ENCODE measurements at regions not wholly inside any gene's neighbourhood (a gene's known extent, or its start where the extent isn't known, plus 50 kb on each side); places are given as distances from the start of the nearest gene placed in this dataset.

DNA sequence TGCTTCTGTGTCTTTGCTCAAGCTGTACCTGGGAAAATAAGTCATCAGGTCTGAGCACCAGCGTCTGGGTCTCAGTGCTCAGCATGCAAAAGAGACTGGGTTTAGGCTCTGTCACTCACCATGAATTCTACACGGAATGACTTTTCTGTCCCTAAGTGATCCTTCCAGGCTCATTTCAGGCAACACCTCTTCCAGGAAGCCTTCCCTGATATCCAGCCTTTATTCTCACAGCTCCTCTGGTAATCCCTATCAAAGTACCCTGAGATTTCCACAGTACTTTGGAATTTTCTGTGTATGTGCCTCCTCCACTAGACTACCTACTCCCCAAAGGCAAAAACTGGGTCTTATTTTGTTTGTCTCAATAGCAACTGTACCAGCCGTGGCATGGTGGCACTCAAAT lies 92.7 kb upstream of the BOD1 start:
- DNase-seq, result no peak
- H3K27ac ChIP-seq, result no peak overlapping the region
- no peak for TF ChIP-seq POLR2A (IDR thresholded peaks at IDR 0.05)
- no peak for TF ChIP-seq EP300 (IDR thresholded peaks at IDR 0.05)
- TF ChIP-seq, protein P1, sequence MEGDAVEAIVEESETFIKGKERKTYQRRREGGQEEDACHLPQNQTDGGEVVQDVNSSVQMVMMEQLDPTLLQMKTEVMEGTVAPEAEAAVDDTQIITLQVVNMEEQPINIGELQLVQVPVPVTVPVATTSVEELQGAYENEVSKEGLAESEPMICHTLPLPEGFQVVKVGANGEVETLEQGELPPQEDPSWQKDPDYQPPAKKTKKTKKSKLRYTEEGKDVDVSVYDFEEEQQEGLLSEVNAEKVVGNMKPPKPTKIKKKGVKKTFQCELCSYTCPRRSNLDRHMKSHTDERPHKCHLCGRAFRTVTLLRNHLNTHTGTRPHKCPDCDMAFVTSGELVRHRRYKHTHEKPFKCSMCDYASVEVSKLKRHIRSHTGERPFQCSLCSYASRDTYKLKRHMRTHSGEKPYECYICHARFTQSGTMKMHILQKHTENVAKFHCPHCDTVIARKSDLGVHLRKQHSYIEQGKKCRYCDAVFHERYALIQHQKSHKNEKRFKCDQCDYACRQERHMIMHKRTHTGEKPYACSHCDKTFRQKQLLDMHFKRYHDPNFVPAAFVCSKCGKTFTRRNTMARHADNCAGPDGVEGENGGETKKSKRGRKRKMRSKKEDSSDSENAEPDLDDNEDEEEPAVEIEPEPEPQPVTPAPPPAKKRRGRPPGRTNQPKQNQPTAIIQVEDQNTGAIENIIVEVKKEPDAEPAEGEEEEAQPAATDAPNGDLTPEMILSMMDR (IDR thresholded peaks at IDR 0.05), result no peak
- no peak for TF ChIP-seq POLR2AphosphoS5 (IDR thresholded peaks at IDR 0.05)
- H3K4me3 ChIP-seq, result no peak overlapping the region
- H3K9me3 ChIP-seq, result no peaks in the 10 kb centered on the region
- WGBS, 2 donors, result 89 to 92% methylated on average over 3 of the region's 3 CpGs
- peaks cover 0 to 5% (median 2%) of the 10 kb centered on the region in 4 donors for H3K4me1 ChIP-seq
- no peak for ATAC-seq (ENCODE audit: low FRiP score in 2 of 2)
- no peaks in the 10 kb centered on the region for H3K27me3 ChIP-seq
- H3K36me3 ChIP-seq, result no peaks in the 10 kb centered on the region

DNA sequence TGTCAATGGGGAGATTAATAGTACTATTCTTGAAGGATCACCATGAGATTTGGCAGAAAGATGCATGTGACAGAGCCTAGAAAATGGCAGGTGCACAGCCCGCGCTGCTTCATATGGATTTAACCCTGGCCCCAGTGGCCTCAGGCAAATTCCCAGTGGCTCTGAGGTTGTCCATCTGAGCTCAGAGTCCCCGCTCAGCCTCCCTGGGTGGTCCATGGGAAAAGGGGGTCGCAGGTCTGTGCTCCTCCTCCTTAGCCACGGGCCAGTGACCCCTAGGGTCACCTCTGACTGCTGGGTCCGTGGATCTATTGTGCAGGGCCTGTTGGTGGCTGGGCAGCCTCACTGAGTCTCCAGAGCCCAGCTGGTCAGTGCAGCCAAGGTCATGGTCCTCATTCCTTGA lies 93.3 kb upstream of the BOD1 start:
- no peak for DNase-seq
- TF ChIP-seq EP300 (IDR thresholded peaks at IDR 0.05) (no peak), POLR2AphosphoS5 (IDR thresholded peaks at IDR 0.05) (no peak), POLR2A (IDR thresholded peaks at IDR 0.05) (no peak)
- TF ChIP-seq, protein P1 (IDR thresholded peaks at IDR 0.05), result no peak
- 72 to 94% methylated on average over 2 to 6 of the region's 6 CpGs for WGBS, 2 donors

DNA sequence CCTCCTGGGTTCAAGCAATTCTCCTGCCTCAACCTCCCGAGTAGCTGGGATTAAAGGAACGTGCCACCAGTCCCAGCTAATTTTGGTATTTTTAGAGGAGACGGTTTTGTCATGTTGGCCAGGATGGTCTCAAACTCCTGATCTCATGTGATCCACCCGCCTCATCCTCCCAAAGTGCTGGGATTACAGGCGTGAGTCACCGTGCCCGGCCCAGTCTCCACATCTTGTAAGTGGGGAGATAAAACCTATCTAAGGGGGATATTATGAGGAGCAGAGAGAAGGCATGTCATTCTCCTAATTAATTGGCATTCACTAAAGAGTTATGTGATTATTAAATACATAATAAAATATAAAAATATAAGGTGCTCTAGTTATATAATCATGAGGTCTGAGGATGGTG lies 94.1 kb upstream of the BOD1 start:
- Histone ChIP-seq H3K9me3 (no peaks in the 10 kb centered on the region), H3K4me3 (no peak overlapping the region), H3K4me1 (peaks cover 0 to 5% (median 2%) of the 10 kb centered on the region in 4 donors), H3K36me3 (no peaks in the 10 kb centered on the region), H3K27ac (no peak overlapping the region), H3K27me3 (no peaks in the 10 kb centered on the region)
- 97 to 98% methylated on average over 7 of the region's 7 CpGs for WGBS, 2 donors
- DNase-seq, result no peak
- TF ChIP-seq POLR2AphosphoS5 (IDR thresholded peaks at IDR 0.05), result no peak
- TF ChIP-seq EP300 (IDR thresholded peaks at IDR 0.05), result no peak
- TF ChIP-seq POLR2A (IDR thresholded peaks at IDR 0.05), result no peak
- TF ChIP-seq, protein P1 (IDR thresholded peaks at IDR 0.05), result no peak
- no peak for ATAC-seq (ENCODE audit: low FRiP score in 2 of 2)

More for the DNA sequence above, 93.3 kb upstream of the BOD1 start:
- Histone ChIP-seq H3K27me3 (no peaks in the 10 kb centered on the region), H3K36me3 (no peaks in the 10 kb centered on the region), H3K4me3 (no peak overlapping the region), H3K27ac (no peak overlapping the region), H3K9me3 (no peaks in the 10 kb centered on the region), H3K4me1 (peaks cover 0 to 5% (median 2%) of the 10 kb centered on the region in 4 donors)
- no peak for ATAC-seq (ENCODE audit: low FRiP score in 2 of 2)

DNA sequence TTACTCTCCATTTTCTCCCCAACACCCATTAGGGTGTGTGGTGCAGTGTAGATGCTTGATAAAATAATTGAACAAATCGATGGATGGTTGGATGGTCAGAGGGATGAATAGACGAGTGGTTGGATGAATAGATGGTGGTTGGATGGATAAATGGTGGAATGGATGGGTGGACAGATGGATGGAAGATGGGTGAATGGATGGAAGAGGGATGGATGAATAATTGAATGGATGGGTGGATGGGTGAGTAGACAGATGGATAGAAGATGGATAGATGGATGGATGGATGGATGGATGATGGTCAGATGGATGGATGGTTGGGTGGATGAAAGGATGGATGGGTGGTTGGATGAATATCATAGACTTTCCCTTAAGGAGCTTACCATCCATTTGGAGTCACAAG lies 95.0 kb upstream of the BOD1 start:
- no peak for DNase-seq
- no peak for TF ChIP-seq POLR2A (IDR thresholded peaks at IDR 0.05)
- H3K36me3 ChIP-seq, result no peaks in the 10 kb centered on the region
- H3K4me1 ChIP-seq, result peaks cover 0 to 5% (median 2%) of the 10 kb centered on the region in 4 donors
- WGBS, 2 donors, result 84 to 95% methylated on average over 2 of the region's 2 CpGs
- no peaks in the 10 kb centered on the region for H3K9me3 ChIP-seq
- ATAC-seq (ENCODE audit: low FRiP score in 2 of 2), result no peak
- no peaks in the 10 kb centered on the region for H3K27me3 ChIP-seq
- H3K4me3 ChIP-seq, result no peak overlapping the region
- no peak overlapping the region for H3K27ac ChIP-seq

DNA sequence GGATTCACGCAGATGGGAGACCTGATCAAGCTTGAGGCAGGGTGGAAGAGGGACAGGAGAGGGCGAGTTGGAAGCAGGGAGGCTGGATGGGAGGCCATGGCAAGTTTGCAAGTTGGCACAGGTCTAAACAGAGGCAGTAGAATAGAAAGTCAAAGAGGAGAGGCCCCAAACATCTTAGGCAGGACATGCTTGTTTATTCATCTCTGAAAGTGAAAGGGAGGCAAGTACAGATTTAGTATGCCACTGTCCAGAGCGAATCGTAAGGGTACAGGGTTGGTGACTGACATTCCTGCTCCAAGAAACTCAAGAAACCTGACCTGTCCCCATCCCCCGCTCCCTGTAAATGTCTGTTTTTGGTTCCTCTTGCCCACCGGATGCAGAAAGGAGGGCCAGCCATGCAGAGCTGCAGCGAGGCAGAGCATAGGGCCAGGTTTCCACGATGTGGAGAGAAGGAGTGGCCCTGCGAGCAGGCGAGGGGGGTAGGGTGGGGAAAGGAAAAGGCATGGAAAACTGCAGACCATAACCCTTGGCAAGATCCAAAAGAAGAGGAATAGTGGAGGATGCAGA lies 96.2 kb upstream of the BOD1 start:
- Histone ChIP-seq H3K4me1 (peaks cover 0 to under 1% (median 0%) of the 10 kb centered on the region in 4 donors), H3K36me3 (no peaks in the 10 kb centered on the region), H3K27ac (no peak overlapping the region), H3K9me3 (no peaks in the 10 kb centered on the region), H3K4me3 (no peak overlapping the region), H3K27me3 (no peaks in the 10 kb centered on the region)
- TF ChIP-seq, protein P1 (IDR thresholded peaks at IDR 0.05), result no peak
- TF ChIP-seq POLR2AphosphoS5 (IDR thresholded peaks at IDR 0.05) (no peak), POLR2A (IDR thresholded peaks at IDR 0.05) (no peak), EP300 (IDR thresholded peaks at IDR 0.05) (no peak)
- DNase-seq (no peak), ATAC-seq (ENCODE audit: low FRiP score in 2 of 2) (no peak)
- WGBS, 2 donors, result 81 to 82% methylated on average over 10 of the region's 10 CpGs

Measured in upper lobe of left lung (tissue), 6 donors.